GM12892 (cell line): ENCODE measurements at regions not wholly inside any gene's neighbourhood (a gene's known extent, or its start where the extent isn't known, plus 50 kb on each side); places are given as distances from the start of the nearest gene placed in this dataset.

Source experiments
- DNase-seq: peaks from one replicate; pipeline ENCODE4 v3.0.0; 2011; ENCODE audit not compliant: insufficient read length
- FAIRE-seq: peaks from 2 replicates; lab custom pipeline; 2011; peaks lifted over from hg19 to GRCh38; lab: Jason Lieb, UNC
- POLR2A ChIP-seq: IDR thresholded peaks from 2 replicates; pipeline ENCODE4 v1.6.1; 2011; ENCODE audit warnings: low read depth, low read length, control low read depth
- POLR2AphosphoS5 ChIP-seq: IDR thresholded peaks from 2 replicates; pipeline ENCODE4 v1.6.1; 2011; ENCODE audit warnings: low read depth, low read length, control low read depth
- TAF1 ChIP-seq: IDR thresholded peaks from 2 replicates; pipeline ENCODE4 v1.6.1; 2011; ENCODE audit warnings: low read depth, mild to moderate bottlenecking, control low read depth, low read length, borderline replicate concordance

DNA sequence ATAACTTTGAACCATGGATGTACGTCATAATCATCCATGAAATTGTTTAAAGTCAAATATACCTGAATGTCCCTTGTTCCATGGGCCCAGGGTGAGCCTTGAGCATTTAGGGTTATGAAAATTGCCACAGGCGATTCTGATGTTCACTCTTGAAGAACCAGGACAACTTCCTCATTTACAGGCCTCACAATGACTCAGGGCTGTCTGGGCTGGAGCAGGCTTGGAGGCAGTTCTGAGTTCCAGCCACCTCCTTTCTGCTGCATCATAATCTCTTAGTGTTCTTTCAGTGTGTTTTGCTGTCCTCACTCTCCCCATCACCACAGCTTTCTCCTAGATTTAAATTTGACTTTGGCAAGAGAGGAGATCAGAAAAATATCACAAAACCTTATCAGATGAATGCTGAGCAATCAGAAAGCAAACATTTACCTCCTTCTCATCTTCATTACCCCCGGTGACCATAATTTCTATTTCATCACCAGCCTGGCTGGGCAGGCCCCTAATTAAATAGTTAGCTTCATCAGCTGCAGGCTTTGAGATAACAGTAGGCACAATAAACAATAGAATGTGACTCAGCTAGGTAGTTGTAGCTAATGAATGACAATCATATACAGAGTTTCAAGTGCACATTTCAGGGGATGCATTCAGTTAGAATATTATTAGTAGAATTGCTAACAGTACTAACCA is 571.0 kb downstream of the SH2D4B start:
- TF ChIP-seq TAF1 (no peak), POLR2AphosphoS5 (no peak), POLR2A (no peak)
- FAIRE-seq (peak; percentile 17), DNase-seq (peak; percentile 5)

DNA sequence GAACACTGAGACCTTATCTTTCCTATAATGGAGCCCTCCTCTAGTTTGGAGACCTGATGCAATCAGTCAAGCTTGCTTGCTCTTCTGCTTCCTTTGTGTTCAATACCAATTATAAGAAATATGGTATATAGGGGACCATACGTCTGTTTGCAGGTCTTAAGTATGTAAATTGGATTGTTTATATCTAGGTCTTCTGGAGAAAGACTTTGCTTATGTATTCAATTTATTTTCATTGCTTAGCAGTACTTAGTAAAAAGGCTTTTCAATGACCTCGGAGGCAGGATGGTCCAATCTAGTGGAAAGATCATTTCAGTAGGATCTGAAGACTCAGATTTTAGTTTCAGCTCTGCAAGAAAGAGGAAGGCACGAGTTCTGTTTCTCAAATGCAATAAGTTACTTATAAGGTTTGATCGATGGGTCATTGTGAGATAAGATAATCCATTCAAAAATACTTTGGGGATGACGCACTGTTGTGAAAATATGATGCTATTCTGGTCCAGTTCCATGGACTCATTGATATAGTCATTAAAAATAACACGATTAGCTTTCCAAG is 571.6 kb downstream of the SH2D4B start:
- TF ChIP-seq POLR2A (no peak), TAF1 (no peak), POLR2AphosphoS5 (no peak)
- FAIRE-seq (no peak), DNase-seq (no peak)

DNA sequence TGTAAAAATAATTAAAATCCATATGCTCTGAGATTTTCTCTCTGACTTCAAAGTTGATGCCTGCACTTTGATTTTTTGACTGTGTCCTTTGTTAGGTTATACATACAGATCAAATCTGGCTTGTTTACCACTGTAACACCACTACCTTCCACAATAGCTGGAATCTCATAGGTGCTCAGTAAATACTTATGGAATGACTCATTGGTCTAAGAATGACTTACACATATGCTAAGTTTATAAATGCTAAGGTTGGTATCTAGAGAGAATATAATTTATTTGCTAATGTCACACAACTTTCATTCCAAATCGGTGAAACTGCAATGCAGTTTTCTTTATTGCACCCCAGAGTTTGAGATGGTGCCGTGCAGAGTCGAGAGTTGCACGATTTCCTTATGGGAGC is 578.5 kb downstream of the SH2D4B start:
- TF ChIP-seq POLR2A (no peak), POLR2AphosphoS5 (no peak), TAF1 (no peak)
- FAIRE-seq (no peak), DNase-seq (no peak)

DNA sequence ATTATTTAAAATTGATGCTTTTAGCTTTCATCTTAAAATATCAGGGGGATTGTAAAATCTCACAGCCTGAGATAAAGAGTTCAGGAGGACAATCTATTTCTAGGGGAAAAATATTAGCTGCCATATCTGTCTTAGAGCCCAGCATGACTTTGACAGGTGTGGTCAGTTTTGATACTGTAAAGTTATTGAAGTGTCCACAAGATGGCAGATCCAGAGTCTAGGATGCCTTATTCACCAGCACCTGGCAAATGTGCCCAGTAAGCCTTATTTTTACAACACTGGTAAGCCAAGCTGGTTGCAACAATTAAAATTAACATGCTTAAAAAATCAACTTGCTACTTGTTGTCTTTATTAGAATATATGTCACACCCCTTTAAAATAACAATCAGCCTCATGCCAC is 579.3 kb downstream of the SH2D4B start:
- DNase-seq (no peak), FAIRE-seq (no peak)
- TF ChIP-seq POLR2AphosphoS5 (no peak), POLR2A (no peak), TAF1 (no peak)

DNA sequence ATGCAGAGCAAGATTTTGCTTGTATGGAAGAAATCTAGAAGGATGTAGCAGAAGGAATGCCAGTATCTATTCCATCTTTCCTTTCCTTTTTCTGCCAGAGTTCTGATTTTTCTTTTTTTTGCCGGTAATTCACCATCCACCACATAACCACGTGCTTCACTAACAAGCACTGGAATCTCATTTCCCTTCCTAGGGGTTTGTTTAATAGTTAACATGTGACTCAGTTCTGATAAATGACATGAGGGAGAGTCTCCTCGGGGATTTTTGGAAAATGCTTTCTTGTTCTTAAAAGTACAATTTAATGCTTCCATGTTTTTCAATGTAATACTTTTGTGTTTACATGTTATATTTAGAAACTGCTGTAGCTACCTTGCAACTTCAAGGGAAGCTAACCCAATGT is 590.2 kb downstream of the SH2D4B start:
- TF ChIP-seq POLR2A = no peak

DNA sequence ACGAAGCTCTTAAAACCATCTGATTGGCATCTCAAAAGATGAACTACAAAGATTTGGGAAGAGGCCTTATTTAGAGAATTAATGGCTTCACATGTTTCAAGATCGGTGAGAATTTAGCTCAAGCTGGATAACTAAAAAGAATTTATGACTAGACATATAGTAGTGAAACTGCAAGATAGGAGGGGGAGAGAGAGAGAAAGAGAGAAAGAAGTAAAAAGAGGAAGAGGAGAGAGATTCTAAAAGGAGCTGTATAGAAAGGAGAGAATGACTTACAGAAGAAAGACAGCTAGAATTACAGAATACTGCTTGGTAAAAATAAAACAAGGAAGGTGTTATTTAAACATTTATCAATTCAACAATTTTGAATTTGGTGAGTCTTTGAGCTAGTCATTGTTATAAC is 592.3 kb downstream of the SH2D4B start:
- TF ChIP-seq TAF1 (no peak), POLR2AphosphoS5 (no peak)
- FAIRE-seq (no peak), DNase-seq (no peak)

More for the DNA sequence above, 590.2 kb downstream of the SH2D4B start:
- FAIRE-seq (no peak), DNase-seq (no peak)

DNA sequence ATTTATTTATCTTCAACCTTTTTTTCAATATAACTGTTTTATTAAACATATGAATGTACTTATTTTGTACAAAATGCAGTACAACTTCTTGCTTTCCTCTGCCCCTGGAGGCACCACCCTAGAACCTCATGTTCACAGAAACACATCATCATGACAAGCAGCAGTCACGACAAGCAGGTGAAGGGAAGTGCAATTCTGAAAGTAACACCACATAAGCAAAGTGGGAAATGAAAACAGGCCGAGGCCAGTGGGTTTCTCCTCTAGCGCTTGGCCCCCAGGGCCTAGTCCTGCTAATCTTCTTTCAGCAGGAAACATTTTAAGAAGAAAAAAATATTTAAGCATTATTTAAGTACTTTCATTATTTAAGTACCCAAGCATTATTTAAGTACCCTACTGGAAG is 598.1 kb downstream of the SH2D4B start:
- DNase-seq (no peak), FAIRE-seq (peak; percentile 51)
- TF ChIP-seq POLR2AphosphoS5 (no peak), TAF1 (no peak), POLR2A (no peak)

DNA sequence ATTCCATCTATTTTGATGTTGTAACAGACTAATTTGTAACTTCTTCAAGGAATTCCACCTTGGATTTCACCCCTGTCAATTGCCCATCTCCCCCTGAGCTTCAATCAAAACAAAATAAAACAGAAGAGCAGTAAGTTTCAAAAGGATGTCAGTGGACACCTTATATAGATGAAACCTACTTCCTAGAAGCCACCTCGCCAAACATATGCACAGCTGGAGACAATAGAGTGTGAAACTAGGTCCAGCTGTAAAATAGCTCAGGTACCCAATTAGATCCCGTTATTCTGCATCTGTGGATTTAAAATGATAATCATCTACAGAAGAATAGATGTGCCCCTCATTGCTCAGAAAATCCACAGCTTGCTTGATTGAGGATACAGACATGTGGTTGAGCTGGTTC is 598.6 kb downstream of the SH2D4B start:
- no peak for DNase-seq
- TF ChIP-seq POLR2AphosphoS5 (no peak), TAF1 (no peak), POLR2A (no peak)
- FAIRE-seq = no peak

DNA sequence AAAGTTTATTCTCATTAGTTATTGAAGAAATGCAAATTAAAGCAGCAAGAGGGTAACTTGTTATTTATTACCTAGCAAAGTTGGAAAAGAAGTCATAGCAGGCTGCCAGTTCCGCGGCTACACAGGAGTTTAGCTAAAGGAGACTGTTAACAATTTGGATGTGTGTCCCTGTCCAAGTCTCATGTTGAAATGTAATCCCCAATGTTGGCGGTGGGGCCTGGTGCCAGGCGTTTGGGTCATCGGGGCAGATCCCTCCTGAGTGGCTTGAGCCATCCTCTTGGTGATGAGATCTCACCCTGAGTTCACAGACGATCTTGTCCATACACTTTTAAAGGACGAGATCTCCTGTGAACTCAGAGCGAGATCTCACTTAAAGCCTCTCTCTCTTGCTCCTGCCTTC is 608.3 kb downstream of the SH2D4B start:
- no peak for DNase-seq
- FAIRE-seq = no peak
- TF ChIP-seq TAF1 (no peak), POLR2AphosphoS5 (no peak), POLR2A (no peak)

DNA sequence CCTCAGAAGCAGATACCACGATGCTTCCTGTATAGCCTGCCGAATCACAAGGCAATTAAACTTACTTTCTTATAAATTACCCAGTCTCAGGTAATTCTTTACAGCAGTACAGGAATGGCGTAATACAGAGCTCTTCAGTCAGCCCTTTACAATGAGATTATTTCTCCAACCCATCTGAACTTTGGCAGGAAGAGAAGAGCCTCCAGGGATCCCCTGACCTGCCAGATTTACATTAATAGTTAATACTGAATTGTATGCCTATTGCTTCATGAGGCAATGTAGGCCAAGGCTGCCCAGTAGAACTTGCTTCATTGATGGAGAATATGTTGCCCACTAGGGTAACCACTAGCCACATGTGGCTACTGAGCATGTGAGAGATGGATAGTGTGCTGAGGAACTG is 608.7 kb downstream of the SH2D4B start:
- FAIRE-seq (no peak), DNase-seq (no peak)
- TF ChIP-seq TAF1 (no peak), POLR2A (no peak), POLR2AphosphoS5 (no peak)

DNA sequence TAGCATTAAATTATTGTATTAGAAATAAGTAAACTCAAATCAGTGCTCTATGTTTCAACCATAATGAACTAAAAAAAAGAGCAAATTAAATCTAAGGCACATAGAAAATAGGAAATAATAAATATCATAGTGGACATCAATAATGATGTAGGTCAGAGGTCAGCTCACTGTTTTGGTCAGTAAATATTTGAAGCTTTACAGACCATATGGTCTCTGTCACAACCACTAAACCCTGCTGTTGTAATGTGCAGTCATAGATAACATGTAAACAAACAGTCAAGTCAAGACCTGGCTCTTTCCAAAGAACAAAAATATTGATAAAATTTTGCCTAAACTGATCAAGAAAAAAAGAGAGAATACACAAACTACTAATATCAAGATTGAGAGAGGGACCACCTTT is 615.0 kb downstream of the SH2D4B start:
- DNase-seq (no peak), FAIRE-seq (no peak)
- TF ChIP-seq POLR2A = no peak
- TF ChIP-seq TAF1 = no peak
- no peak for TF ChIP-seq POLR2AphosphoS5

DNA sequence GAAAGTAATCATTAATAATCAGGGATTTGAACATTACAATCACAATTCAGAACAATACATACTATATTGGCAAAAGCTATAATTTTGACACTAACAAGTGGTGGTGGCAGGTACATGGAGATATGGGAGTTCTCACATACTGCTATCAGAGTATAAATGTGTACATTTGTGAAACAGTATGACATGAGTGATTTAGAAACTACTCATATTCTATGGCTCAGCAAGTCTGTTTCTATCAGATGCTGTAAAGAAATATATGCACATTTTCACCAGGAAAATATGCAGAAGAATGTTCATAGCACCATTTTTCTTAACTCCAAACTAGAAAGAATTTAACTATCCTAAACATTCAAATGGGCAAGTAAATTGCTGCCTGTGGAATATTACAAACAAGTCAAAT is 620.0 kb downstream of the SH2D4B start:
- DNase-seq (no peak), FAIRE-seq (no peak)
- TF ChIP-seq POLR2AphosphoS5 = no peak
- TF ChIP-seq TAF1 = no peak
- no peak for TF ChIP-seq POLR2A

DNA sequence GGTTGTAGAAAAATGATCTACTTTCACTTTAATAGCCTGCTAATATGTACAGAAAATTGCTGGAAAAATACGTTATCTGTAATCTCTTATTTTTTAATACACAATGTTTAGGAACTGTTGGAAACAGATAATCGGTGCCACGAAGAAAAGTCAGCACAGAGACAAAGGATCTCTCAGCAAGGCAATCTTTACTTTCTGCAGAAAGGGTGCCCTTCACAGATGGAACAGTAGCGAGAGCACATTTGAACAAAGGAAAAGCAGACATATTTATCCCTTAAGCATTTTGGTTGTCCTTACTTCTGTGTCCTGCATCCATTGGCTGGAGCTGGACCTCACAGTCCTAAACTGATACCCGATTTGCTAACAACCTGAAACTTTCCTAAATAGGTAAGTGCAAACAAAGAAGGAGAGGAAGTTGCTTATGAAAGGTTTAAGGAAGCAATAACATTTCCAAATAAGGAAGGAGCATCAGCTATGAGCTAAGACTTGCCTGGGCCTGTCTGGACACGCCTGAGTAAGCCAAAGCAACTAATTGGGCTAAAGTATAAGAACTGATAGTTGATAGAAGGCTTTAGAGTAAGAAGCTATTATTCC is 640.0 kb downstream of the SH2D4B start:
- FAIRE-seq (no peak), DNase-seq (no peak)
- TF ChIP-seq POLR2A (no peak), POLR2AphosphoS5 (no peak), TAF1 (no peak)
